Fibroblast of pulmonary artery (primary cell): ENCODE measurements at regions not wholly inside any gene's neighbourhood (a gene's known extent, or its start where the extent isn't known, plus 50 kb on each side); places are given as distances from the start of the nearest gene placed in this dataset.
"Not testable (repeated sequence)": the region's sequence is repeated elsewhere in the genome, so short reads cannot be mapped to it uniquely, and the experiment has no call there.

Experiments
- DNase-seq: peaks from one replicate; pipeline ENCODE4 v3.0.0-alpha.2; 2010; ENCODE audit warnings: low read depth
- H3K4me3 ChIP-seq: replicated peaks from 2 replicates; pipeline ENCODE4 v1.5.1; 2011; ENCODE audit warnings: low read depth, mild to moderate bottlenecking, control low read depth, low read length, moderate library complexity
- CTCF ChIP-seq: IDR thresholded peaks from 2 replicates; pipeline ENCODE4 v1.5.1; 2011; ENCODE audit warnings: mild to moderate bottlenecking, control low read depth, low read length, inconsistent platforms; ENCODE audit errors: missing control alignments

- TF ChIP-seq CTCF = no peak
- H3K4me3 ChIP-seq = no peak overlapping the region
- peak; percentile 41 for DNase-seq
Observed at GRCh38 chr1:190908691-190909090, 431.0 kb upstream of the BRINP3 start.

- no peak for DNase-seq
- no peak overlapping the region for H3K4me3 ChIP-seq
- TF ChIP-seq CTCF = no peak
Observed at GRCh38 chr1:190935925-190936324, 458.3 kb upstream of the BRINP3 start.

GRCh38 chr1:190936337-190936736 lies 458.7 kb upstream of the BRINP3 start:
- TF ChIP-seq CTCF = no peak
- DNase-seq = no peak
- no peak overlapping the region for H3K4me3 ChIP-seq

GRCh38 chr1:190940951-190941350 lies 463.3 kb upstream of the BRINP3 start:
- no peak for TF ChIP-seq CTCF

GRCh38 chr1:190942475-190942874 lies 464.8 kb upstream of the BRINP3 start:
- DNase-seq = no peak
- no peak for TF ChIP-seq CTCF
- no peak overlapping the region for H3K4me3 ChIP-seq

More at GRCh38 chr1:190940951-190941350, 463.3 kb upstream of the BRINP3 start:
- no peak overlapping the region for H3K4me3 ChIP-seq
- DNase-seq = no peak

GRCh38 chr1:190943722-190944121 lies 466.1 kb upstream of the BRINP3 start:
- not testable (repeated sequence) for H3K4me3 ChIP-seq, DNase-seq

- no peak for TF ChIP-seq CTCF
- no peak overlapping the region for H3K4me3 ChIP-seq
- peak; percentile 0 for DNase-seq
Observed at GRCh38 chr1:190949939-190950338, 472.3 kb upstream of the BRINP3 start.
